Suprapubic skin (tissue), 4 donors: ENCODE measurements at regions not wholly inside any gene's neighbourhood (a gene's known extent, or its start where the extent isn't known, plus 50 kb on each side); places are given as distances from the start of the nearest gene placed in this dataset.

Source experiments
- EP300 ChIP-seq: sonication (generic); formaldehyde crosslinking; IDR thresholded peaks from one replicate; pipeline ENCODE4 v1.6.1; 2017; ENCODE audit warnings: antibody characterized with exemption
- POLR2A ChIP-seq, 2 donors: fragments of 450-650 bp; IDR thresholded peaks; one replicate each; pipeline ENCODE4 v1.6.1; 2017; ENCODE audit warnings: antibody characterized with exemption in 2 of 2, mild to moderate bottlenecking in 2 of 2, moderate library complexity in 2 of 2
- POLR2AphosphoS5 ChIP-seq, 3 donors: sonication (generic); formaldehyde crosslinking; IDR thresholded peaks; one replicate each; pipeline ENCODE4 v1.6.1; 2017; ENCODE audit warnings: antibody characterized with exemption in 3 of 3
- TF ChIP-seq, protein P1 (sequence below), 2 donors: fragments of 200-600 bp in 1 of 2; fragments of 450-650 bp in 1 of 2; sonication (generic) in 1 of 2; IDR thresholded peaks; one replicate each; pipeline ENCODE4 v1.5.1; 2016 to 2019; ENCODE audit warnings: antibody characterized with exemption in 2 of 2, mild to moderate bottlenecking in 1 of 2, moderate library complexity in 1 of 2

DNA sequence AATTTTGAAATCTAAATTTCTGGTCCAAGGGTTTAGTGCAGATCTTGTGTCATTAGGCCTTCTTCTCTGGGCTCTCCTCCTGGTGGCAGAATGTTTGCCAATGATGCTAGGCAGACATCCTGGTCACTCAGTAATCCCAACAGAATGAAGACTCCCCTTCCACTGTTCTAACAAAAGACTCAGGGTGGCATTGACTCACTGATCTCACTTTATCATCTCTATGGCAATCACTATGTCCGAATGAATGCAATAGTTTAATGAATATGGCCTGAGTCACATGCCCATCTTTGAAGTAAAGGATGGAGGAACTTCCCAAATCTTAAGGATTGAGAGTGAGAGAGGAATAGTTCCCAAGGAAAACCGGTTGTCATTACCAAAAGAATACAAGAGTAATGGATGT lies 261.1 kb downstream of the KCNE4 start:
- TF ChIP-seq, protein P1, sequence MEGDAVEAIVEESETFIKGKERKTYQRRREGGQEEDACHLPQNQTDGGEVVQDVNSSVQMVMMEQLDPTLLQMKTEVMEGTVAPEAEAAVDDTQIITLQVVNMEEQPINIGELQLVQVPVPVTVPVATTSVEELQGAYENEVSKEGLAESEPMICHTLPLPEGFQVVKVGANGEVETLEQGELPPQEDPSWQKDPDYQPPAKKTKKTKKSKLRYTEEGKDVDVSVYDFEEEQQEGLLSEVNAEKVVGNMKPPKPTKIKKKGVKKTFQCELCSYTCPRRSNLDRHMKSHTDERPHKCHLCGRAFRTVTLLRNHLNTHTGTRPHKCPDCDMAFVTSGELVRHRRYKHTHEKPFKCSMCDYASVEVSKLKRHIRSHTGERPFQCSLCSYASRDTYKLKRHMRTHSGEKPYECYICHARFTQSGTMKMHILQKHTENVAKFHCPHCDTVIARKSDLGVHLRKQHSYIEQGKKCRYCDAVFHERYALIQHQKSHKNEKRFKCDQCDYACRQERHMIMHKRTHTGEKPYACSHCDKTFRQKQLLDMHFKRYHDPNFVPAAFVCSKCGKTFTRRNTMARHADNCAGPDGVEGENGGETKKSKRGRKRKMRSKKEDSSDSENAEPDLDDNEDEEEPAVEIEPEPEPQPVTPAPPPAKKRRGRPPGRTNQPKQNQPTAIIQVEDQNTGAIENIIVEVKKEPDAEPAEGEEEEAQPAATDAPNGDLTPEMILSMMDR (IDR thresholded peaks at IDR 0.05), result no peak
- no peak for TF ChIP-seq EP300
- TF ChIP-seq POLR2AphosphoS5 (IDR thresholded peaks at IDR 0.05), result no peak
- TF ChIP-seq POLR2A (IDR thresholded peaks at IDR 0.05), result no peak
